DMS53 (cell line): ENCODE measurements at regions not wholly inside any gene's neighbourhood (a gene's known extent, or its start where the extent isn't known, plus 50 kb on each side); places are given as distances from the start of the nearest gene placed in this dataset.

Experiments
- DNase-seq: peaks from one replicate; lab custom pipeline; 2025; lab: John Stamatoyannopoulos, UW

GRCh38 chr3:117665296-117665695 lies 955.7 kb downstream of the TUSC7 start:
- peak; percentile 67 for DNase-seq

DNA sequence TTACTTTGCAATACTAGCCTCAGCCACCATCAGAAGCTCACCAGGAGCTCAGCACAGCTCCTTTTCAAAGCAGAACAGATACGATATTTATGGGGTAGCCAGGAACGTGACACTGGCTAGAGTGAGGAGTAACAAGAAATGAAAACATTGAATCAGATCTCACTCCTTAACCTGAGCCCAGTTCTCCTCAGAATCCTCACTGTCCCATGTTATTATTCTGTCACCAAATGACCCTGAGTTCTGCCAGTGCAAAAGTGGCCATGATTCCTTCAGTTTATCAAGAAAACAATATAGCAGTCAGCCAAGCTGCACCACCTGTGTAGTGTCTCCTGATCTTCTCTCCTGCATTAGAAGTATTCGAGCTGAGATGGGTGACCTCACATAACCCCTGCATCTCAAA lies 956.7 kb downstream of the TUSC7 start:
- no peak for DNase-seq

- no peak for DNase-seq
Measured at GRCh38 chr3:117666812-117667211, 957.2 kb downstream of the TUSC7 start.

DNA sequence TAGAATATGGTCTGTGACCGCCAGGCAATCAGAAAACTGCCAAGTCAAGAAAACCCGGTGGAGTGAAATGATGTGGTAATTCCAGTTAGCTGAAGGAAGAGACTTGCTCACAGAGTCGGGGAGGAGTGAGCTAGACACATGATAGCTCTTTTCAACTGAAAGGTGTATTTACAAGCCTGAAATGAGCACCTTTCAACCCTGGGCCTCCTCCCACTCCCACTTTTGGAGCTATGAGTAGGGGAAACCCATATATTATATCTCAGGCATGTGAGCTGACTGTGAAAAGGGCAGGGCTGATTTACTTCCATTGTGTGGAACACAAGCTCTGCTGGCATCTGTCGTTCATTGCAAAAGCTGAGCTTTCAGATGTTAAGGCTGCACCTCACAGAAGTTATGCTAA lies 960.2 kb downstream of the TUSC7 start:
- DNase-seq, result no peak

- DNase-seq, result no peak
Measured at GRCh38 chr3:117671722-117672318, 962.2 kb downstream of the TUSC7 start.

- DNase-seq, result no peak
Measured at GRCh38 chr3:117674321-117674720, 964.7 kb downstream of the TUSC7 start.

GRCh38 chr3:117681619-117682018 lies 972.0 kb downstream of the TUSC7 start:
- no peak for DNase-seq

GRCh38 chr3:117687096-117687495 lies 977.5 kb downstream of the TUSC7 start:
- DNase-seq, result no peak

- peak; percentile 79 for DNase-seq
Measured at GRCh38 chr3:117688583-117688982, 979.0 kb downstream of the TUSC7 start.

DNA sequence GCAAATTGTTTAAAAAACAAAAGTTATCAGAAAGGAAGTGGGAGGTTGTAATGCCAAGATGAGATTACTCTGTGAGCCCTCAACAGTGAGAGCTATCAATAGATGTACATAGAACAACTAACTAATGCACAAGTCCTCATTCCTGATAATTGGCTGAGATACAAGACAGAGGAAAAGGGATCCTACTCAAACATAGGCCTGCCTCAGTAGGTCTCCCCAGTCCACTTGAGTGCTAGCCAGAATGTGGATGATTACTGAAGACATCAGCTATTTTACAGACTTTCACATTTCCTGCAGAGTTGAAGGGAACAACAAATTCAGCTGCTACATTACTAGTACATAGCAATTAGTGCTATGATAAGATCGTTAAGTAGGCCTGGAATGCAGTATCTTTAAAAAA lies 981.9 kb downstream of the TUSC7 start:
- no peak for DNase-seq

- DNase-seq, result no peak
Measured at GRCh38 chr3:117692416-117692995, 982.9 kb downstream of the TUSC7 start.

GRCh38 chr3:117695321-117695720 lies 985.7 kb downstream of the TUSC7 start:
- no peak for DNase-seq

DNA sequence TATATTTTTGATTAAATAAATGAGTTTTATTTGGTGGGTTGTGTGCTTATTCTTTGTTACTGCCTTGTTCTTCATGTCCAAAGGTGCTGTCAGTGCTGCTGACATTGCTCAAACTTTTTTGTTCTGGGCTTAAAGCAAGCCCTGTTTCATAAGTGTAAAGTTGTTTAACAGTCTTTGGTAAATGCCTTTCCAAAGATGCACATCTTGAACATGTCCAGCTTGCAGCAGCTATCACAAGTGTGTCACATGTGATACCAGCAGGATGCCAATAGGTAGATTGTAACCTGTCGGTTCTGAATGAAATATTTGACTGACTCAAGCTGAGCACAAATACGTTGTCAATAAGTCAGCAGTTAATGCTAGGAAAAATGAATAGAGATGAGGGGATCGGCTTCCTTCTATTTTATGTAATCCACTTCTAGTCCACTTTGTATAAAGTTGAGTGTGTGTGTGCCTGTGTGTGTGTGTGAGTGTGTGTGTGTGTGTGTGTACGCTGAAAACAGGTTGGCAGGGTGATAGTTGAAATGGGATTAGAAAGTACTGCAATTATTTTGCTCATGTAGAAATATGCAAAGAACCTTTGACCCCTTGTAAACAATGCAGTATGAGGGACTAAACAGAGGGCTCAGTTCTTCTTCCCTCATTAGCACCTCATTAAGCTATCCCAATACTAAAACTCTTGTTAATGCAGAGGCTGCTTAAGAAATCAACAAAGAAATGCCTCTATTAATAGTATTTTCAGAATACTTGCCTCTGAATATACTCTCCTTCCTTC lies 986.5 kb downstream of the TUSC7 start:
- no peak for DNase-seq

DNA sequence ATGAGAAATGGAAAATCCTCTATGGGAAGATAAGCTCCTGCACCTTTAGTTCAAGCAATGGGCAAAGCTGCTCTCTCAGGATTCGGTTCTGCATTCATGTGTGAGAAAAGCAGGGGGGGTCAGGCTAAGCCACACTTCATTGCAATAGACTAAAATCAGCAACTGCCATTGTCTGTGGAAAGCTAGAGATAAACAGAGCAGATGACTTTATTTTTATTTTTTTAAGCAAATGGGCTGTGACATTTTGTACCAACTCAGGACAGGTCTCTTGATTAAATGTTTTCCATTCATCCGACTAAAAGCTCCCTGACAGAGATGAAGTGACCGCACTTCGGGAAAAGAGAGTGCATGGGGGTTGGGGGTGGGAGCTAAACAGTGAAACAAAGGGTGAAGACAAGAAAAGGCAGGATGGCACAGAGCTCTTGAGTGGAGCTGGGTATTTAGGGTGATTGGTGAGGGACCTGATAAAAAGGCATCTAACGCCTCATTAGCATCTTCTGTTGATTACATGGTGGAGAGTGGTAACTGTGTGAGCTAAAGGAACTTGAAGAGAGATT lies 987.4 kb downstream of the TUSC7 start:
- DNase-seq, result no peak

DNA sequence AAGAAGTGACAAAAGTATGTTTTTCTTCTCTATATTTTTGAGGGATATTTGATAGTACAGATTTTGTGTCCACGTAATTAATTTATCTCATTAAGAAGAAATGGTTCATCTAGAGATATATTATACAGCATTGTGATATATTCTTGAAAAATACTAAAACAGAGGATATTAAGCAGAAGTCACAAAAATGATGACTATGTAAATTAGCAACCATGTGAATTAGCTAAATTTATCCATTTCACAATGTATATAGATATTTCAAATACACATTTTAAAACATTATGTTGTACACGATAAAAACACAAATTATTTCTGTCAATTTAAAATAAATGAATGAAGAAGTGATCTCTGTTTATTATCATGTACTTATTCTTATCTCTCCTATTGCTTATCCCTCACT lies 989.5 kb downstream of the TUSC7 start:
- DNase-seq, result no peak

GRCh38 chr3:117700573-117701360 lies 991.2 kb downstream of the TUSC7 start:
- DNase-seq, result no peak

DNA sequence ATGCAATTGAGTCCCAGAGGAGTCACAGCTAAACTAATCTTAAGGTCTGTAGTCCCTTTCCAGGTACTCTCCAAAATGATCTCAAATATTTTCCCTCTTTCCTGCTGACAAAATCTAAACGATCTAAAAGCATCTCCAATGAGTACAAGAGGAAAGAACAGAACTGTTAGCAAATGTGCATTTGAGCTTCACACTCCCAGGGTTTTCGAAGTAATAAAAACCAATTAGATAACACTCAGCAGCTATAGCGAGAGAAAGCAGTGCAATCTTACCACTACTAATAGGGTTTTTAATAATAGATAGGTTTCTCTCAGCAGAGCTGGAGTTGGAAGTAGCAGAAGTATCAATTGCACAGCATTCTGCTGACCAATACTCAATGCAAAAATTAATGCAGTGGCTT lies 995.4 kb downstream of the TUSC7 start:
- DNase-seq, result no peak

DNA sequence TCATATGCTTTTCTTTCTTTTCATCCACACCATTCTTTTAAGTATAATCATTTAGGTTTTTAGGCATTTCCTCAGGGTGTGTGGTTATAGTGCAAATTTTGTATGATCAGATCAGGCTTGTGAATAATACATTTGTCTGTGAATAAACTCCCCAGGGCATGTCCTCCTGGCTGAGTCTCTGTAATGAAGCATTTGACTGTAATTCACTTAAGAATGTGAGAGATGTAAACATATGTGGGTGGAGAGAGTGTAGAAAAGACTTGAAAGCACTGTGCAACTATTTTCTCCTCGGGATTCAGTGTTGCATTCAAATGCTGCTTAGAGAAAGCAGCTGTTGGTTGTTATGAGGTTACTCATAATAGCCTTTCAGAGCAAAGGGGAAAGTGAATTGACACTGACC lies 996.5 kb downstream of the TUSC7 start:
- no peak for DNase-seq

GRCh38 chr3:117706756-117707155 lies 997.2 kb downstream of the TUSC7 start:
- no peak for DNase-seq

DNA sequence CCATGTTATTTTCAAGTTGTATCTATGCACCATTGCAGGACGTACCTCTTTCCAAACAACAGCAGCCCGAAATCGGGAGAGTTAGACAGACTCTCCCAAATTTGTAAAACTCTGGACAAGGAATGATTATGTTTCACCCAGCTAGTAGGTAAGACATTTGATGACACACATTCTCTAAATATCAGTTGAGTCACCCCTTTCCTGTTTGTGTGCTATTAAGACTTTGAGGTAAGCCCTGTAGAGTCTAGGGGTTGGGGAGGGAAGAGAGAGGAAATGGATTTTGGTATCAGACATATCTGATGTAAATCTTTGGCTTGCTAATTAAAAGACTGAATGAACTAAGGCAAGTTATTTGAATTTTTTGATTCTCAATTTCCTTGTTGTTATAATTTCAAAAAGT lies 999.0 kb downstream of the TUSC7 start:
- DNase-seq, result peak; percentile 1

DNA sequence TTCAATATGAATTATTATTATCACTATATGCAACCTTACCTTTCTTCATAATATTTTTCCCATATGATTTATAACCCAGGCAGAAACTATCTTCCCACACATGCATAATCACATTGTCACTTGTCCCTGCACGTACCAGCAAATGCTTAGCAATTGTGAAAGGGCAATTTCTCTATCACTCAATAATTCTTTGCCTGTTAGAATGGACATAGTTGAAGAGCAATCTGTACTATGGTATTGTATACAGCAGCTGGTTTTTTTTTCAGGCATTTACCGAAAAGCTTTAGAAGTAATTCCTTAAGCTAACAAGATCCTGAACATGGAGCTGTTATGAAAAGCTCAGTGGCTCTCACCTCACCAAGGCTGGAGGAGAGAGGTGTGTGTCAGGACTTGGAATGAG lies 999.5 kb downstream of the TUSC7 start:
- DNase-seq, result no peak

GRCh38 chr3:117710501-117710900 lies 1000.9 kb downstream of the TUSC7 start:
- no peak for DNase-seq
